ENCODE measurements at regions not wholly inside any gene's neighbourhood (a gene's known extent, or its start where the extent isn't known, plus 50 kb on each side); places are given as distances from the start of the nearest gene placed in this dataset.

DNA sequence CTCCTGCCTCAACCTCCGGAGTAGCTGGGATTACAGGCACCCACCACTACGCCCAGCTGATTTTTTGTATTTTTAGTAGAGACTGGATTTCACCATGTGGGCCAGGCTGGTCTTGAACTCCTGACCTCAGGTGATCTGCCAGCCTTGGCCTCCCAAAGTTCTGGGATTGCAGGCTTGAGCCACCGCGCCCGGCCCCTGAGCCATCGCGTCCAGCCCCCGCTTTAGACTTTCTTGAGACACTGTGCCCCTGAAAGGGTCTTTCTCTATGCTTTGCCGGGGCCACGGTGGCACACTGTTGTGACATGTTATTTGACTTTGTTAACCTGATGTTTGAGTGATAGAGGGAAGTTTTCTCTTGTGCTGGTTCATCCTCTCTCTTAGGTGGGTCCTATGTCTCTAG is 186.4 kb downstream of the BTG1 start:
- TF ChIP-seq, protein P1, sequence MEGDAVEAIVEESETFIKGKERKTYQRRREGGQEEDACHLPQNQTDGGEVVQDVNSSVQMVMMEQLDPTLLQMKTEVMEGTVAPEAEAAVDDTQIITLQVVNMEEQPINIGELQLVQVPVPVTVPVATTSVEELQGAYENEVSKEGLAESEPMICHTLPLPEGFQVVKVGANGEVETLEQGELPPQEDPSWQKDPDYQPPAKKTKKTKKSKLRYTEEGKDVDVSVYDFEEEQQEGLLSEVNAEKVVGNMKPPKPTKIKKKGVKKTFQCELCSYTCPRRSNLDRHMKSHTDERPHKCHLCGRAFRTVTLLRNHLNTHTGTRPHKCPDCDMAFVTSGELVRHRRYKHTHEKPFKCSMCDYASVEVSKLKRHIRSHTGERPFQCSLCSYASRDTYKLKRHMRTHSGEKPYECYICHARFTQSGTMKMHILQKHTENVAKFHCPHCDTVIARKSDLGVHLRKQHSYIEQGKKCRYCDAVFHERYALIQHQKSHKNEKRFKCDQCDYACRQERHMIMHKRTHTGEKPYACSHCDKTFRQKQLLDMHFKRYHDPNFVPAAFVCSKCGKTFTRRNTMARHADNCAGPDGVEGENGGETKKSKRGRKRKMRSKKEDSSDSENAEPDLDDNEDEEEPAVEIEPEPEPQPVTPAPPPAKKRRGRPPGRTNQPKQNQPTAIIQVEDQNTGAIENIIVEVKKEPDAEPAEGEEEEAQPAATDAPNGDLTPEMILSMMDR (IDR thresholded peaks at IDR 0.05; ENCODE audit: insufficient read depth, low read depth, low read length): no peak
- TF ChIP-seq EZH2 (IDR thresholded peaks at IDR 0.05; ENCODE audit: insufficient read depth, low read length): no peak
